Endothelial cell of hepatic sinusoid (primary cell): ENCODE measurements at regions not wholly inside any gene's neighbourhood (a gene's known extent, or its start where the extent isn't known, plus 50 kb on each side); places are given as distances from the start of the nearest gene placed in this dataset.
"Not testable (repeated sequence)": the region's sequence is repeated elsewhere in the genome, so short reads cannot be mapped to it uniquely, and the experiment has no call there.

Experiments used
- in situ Hi-C: cut with HindIII; loops from 2 replicates; pipeline ENCODE4 v1.10.0; 2017; ENCODE audit warnings: low sequenced_read_pairs

DNA sequence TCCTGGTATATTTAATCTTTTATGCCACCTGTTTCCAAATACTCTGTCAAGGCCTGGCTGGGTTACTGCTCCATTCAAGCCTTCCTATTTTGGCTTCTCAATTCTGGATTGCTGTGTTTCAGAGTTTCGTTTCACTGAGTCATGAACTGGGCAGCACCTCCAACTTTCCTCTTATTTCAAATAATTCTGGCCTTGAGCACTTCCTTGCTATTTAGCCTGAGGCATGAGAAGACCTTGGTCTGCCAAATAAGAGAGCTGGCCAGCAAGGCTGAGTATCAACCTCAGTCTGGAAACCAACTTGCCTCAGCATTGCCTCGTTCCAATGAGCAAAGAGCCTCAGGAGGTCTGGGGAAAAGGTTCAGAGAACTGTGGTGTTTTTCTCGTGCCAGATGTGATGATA, 66.6 kb downstream of the TNFAIP3 start:
- in situ Hi-C loops, result no loop called here

DNA sequence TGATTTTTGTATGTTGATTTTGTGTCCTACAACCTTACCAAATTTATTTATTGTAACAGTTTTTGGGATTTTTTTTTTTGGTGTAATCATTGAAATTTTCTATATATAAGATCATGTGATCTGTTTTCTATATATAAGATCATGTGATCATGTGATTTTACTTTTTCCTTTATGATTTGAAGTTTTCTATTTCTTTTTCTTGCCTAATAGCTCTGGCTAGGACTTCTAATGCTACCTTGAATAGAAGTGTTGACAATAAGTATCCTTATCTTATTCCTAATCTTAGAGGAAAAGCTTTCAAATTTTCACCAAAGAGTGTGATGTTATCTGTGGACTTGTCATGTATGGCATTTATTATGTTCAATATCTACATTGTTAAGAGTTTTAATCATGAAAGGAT, 69.7 kb downstream of the TNFAIP3 start:
- in situ Hi-C loops, result no loop called here

DNA sequence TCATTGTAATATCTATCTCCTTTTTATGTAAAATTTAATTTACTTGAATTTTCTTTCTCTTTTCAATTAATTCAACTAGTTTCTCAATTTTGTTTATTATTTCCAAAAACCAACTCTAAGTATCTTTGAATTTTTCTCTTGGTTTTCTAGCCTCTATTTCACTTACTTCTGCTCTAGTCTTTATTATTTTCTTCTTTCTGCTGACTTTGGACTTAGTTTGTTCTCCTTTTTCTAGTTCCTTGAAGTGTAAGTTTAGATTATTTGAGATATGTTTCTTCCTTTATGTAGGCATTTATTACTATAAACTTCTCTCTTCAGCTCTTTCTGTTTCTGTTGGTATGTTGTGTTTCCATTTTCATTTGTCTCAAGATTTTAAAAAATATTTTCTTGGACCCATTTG, 70.8 kb downstream of the TNFAIP3 start:
- in situ Hi-C loops, result no loop called here

DNA sequence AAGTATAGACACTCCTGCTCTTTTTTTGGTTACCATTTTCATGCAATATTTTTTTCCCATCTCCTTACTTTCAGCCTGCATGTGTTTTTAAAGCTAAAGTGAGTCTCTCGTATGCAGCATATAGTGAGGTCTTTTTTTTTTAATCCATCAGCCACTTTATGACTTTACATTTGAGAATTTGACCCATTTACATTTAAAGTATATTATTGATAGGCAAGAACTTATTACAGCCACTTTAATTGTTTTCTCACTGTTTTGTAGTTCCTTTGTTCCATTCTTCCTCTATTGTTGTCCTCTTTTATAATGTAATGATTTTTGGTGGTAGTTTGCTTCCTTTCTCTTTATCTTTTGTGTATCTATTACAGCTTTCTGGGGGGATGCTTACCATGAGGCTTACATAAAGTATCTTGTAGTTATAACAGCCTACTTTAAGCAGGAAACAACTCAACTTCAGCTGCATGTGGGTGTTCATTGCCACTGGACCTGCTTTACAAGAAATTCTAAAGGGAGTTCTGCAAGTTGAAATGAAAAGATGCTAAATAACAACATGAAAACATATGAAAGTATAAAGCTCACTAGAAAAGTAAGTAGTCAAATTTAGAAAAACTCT, 71.8 kb downstream of the TNFAIP3 start:
- in situ Hi-C loops, result no loop called here

DNA sequence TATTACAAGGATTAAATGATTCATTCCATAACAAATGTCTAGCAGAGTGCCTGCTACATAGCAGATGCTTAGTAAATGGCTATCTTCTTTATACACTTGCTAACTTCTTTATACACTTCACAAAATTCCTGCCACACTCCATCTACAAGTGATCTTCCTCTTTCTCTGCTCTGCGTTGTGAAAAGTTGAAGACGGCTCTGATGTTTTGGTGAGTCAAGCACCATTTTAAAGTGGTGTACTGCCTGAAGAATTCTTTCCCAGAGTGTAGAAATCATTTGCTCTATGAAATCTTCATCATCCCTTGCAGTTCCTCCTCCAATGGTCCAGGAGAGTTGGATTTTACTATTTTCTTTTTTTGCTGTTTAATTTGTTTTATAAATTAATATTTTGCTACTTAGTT, 74.9 kb downstream of the TNFAIP3 start:
- in situ Hi-C loops, result no loop called here

DNA sequence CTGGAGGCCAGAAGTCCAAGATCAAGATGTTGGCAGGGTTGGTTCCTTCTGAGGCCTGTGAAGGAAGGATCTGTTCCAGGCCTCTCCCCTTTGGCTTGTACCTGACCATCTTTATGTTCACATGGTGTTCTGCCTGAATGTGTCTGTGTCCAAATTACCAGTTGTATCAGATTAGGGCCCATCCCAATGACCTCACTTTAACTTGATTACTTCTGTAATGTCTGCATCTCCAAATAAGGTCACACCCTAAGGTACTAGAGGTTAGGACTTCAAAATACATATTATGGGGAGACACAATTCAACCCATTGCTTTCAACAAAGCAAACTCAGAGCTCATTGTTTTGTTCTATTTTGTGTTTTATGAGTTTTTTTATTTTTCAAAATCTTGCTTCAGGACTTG, 75.7 kb downstream of the TNFAIP3 start:
- in situ Hi-C loops, result no loop called here

DNA sequence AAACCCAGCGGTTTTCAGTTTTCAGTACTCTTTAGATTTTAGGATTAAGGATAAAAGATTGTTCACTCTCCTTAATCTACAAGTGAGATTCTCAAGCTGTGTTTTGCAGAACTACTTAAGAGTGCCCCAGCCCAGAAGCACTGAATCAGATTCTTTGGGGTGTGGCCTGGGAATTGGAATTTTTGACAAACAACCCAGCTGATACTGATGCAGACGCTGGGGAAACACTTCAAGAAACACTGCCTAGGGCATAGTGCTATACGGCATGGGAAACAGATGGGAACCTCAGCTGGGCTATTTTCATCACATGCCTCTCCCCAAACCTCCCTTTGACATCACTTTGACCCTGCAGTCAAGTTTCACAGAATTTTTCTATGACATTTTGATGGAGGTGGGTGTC, 77.3 kb downstream of the TNFAIP3 start:
- in situ Hi-C loops, result not testable (repeated sequence)

GRCh38 chr6:137944793-137945498, 77.9 kb downstream of the TNFAIP3 start:
- in situ Hi-C loops, result loop anchor here (5.0 kb wide), 1 partner anchor 63 kb away; no protein-coding TSS in a partner anchor

- in situ Hi-C loops, result loop anchor here (5.0 kb wide), 1 partner anchor 68 kb away; no protein-coding TSS in a partner anchor
Measured at GRCh38 chr6:137949686-137950390, 82.8 kb downstream of the TNFAIP3 start.

- in situ Hi-C loops, result no loop called here
Measured at GRCh38 chr6:137950581-137950980, 83.5 kb downstream of the TNFAIP3 start.

GRCh38 chr6:137951064-137951597, 84.1 kb downstream of the TNFAIP3 start:
- in situ Hi-C loops, result no loop called here

DNA sequence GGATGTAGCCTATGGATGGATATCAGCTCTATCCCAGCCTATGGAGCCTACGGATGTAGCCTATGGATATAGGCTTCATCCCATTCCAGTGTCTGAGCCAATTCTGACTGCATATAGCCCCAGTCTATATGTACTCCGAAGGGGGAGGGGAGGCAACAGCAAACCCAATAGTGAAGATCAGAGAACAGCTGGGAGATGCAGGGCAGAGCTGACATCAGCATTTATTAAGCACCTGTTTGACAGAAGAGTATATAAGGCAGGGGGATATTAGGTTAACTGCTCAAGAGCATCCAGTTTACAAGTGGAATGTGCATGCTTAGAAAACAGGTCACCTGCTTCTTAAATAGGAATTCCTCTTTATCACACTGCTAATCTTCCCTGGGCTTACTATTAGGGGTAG, 85.2 kb downstream of the TNFAIP3 start:
- in situ Hi-C loops, result no loop called here

GRCh38 chr6:137953761-137954160, 86.7 kb downstream of the TNFAIP3 start:
- in situ Hi-C loops, result no loop called here

DNA sequence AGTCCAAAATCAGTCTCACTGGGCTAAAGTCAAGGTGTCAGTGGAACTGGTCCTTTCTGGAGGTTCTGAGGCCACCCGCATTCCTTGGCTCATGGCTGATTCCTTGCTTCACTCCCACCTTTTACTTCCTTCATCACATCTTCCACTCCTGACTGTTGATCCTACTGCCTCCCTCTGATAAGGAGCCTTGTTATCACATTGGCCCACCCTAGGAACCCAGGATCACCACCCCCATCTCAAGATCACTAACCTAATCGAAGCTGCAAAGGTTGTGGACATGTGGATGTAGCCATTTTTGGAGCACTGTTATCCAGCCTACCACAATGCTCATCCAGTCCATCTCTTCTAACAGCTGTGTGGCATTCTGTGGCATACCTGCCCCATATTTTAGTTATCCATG, 87.2 kb downstream of the TNFAIP3 start:
- in situ Hi-C loops, result no loop called here

DNA sequence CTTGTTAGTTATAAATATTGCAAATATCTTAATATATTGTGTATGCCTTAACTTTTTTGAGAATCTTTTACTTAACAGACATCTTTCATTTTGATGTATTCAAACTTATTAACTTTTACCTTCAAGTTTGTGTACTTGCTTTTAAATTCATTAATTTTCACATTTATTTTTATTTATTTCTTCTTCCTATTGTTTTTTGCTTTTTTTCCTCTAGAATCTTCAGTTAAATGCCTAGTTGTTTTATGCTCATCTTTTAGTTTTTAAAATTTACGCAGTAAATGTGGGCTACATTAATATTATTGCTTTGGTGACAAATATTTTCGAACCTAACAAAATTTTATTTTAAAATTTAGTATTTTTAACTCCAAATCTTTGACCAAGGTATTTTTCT, 89.0 kb downstream of the TNFAIP3 start:
- in situ Hi-C loops, result no loop called here

DNA sequence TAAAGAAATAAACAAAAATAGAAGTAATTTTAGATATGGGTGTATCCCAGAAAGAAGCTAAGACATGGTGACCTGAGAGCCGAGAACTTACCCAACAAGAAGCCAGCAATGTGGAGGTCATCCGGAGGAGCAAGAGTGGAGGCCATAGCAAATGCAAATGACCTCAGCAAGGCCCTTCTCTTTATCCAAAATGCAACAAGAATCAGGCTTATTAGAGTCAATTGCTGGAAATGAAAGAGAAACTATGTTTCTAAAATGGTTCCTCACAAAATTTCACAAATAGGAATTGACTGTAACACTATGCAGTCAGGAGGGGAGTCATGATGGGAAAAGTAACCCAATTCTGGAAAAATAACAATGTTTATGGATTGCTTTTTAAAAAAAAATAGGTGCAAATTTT, 90.4 kb downstream of the TNFAIP3 start:
- in situ Hi-C loops, result no loop called here

- in situ Hi-C loops, result no loop called here
Measured at GRCh38 chr6:137958811-137959565, 91.9 kb downstream of the TNFAIP3 start.

DNA sequence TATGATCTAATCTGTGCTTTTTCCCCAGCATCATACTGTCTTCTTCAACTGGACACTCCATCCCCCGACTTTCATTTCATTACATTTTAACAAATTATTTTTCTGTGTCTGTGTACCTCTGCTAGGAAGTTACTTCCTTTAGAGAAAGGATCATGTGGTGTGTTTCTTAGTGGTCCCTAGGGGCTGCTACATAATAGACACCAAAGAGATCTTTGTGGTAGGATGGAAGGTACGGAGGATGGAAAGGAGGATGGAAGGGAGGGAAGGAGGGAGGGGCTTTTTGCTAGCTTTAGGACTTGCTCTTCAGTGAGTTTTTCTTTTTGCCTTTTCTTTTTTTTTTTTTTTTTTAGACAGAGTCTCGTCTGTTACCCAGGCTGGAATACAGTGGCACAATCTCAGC, 95.7 kb downstream of the TNFAIP3 start:
- in situ Hi-C loops, result no loop called here

GRCh38 chr6:137964876-137965275, 97.8 kb downstream of the TNFAIP3 start:
- in situ Hi-C loops, result no loop called here

- in situ Hi-C loops, result no loop called here
Measured at GRCh38 chr6:137967689-137968454, 100.8 kb downstream of the TNFAIP3 start.
